ENCODE measurements at regions not wholly inside any gene's neighbourhood (a gene's known extent, or its start where the extent isn't known, plus 50 kb on each side); places are given as distances from the start of the nearest gene placed in this dataset.

DNA sequence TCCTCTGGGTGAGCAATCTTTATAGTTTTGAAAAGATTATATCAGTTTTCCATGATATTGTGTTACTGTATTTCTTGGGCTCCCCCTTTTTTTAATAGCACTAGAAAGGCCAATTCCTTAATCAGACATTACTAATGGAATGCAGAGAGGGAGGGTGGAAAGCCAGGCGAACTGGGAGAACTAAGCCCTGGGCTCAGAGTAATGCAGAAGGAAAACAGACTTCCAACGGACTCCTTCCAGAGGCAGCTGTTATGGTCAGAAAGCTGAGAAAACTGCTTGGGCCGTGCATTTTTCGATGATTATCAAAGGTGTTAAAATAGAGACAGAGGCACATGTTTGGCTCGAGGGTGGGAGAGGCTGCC lies 206.3 kb downstream of the FOXD2 start:
- H2AFZ ChIP-seq (ENCODE audit: low read length): no peak overlapping the region
- TF ChIP-seq, protein P1, sequence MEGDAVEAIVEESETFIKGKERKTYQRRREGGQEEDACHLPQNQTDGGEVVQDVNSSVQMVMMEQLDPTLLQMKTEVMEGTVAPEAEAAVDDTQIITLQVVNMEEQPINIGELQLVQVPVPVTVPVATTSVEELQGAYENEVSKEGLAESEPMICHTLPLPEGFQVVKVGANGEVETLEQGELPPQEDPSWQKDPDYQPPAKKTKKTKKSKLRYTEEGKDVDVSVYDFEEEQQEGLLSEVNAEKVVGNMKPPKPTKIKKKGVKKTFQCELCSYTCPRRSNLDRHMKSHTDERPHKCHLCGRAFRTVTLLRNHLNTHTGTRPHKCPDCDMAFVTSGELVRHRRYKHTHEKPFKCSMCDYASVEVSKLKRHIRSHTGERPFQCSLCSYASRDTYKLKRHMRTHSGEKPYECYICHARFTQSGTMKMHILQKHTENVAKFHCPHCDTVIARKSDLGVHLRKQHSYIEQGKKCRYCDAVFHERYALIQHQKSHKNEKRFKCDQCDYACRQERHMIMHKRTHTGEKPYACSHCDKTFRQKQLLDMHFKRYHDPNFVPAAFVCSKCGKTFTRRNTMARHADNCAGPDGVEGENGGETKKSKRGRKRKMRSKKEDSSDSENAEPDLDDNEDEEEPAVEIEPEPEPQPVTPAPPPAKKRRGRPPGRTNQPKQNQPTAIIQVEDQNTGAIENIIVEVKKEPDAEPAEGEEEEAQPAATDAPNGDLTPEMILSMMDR (conservative IDR thresholded peaks at IDR 0.05): no peak
- no peak overlapping the region for H2BK120ac ChIP-seq (ENCODE audit: low read depth, low read length, poor library complexity, severe bottlenecking)
- H4K91ac ChIP-seq (ENCODE audit: insufficient read length, low read depth, low read length): no peak overlapping the region
- no peak overlapping the region for H2BK15ac ChIP-seq (ENCODE audit: low read depth, low read length)
- H2AK5ac ChIP-seq (ENCODE audit: insufficient read length, low read length): no peak overlapping the region
- no peak for DNase-seq
- H3K14ac ChIP-seq (ENCODE audit: insufficient read depth, low read length): no peak overlapping the region
- H3K36me3 Mint-ChIP-seq (ENCODE audit: insufficient read depth in 1 of 3, low read depth in 3 of 3): no peaks in the 10 kb centered on the region
- H3K56ac ChIP-seq (ENCODE audit: insufficient read length, low read depth, low read length): no peak overlapping the region
- no peaks in the 10 kb centered on the region for H3K4me1 ChIP-seq (ENCODE audit: insufficient read depth, low read length)
- H3K9ac ChIP-seq (ENCODE audit: extremely low read depth, insufficient read length, low read length): no peak overlapping the region
- H3K4me3 Mint-ChIP-seq: no peak overlapping the region
- no peak overlapping the region for H3K27ac ChIP-seq (ENCODE audit: insufficient read length, low read depth, low read length)
- no peak overlapping the region for H4K8ac ChIP-seq (replicated peaks; ENCODE audit: insufficient read length, low read depth, low read length)
- WGBS (ENCODE audit: extremely low coverage, insufficient read length, low lambda C conversion rate): no CpG with 5 or more reads among the region's 5 CpGs
- no peak overlapping the region for H3T11ph ChIP-seq (ENCODE audit: low read length)
- H3K23ac ChIP-seq (ENCODE audit: insufficient read length, low read depth, low read length): no peak overlapping the region
- no peak overlapping the region for H3K4ac ChIP-seq (ENCODE audit: low read depth, low read length)
- peaks cover 29% of the 10 kb centered on the region for H3K27me3 Mint-ChIP-seq (ENCODE audit: low read depth)
- H3K4me2 ChIP-seq (ENCODE audit: insufficient read depth, insufficient read length, low read length): no peak overlapping the region
- H2BK20ac ChIP-seq (ENCODE audit: low read depth, low read length, poor library complexity, severe bottlenecking): no peak overlapping the region
- no peak overlapping the region for H3K27ac Mint-ChIP-seq
- no peaks in the 10 kb centered on the region; the same call in 1 of the 2 replicates for H3K27me3 ChIP-seq (ENCODE audit: insufficient read depth, low read length)
- no peak overlapping the region for H3K18ac ChIP-seq (ENCODE audit: insufficient read length, low read depth, low read length)
- H4K5ac ChIP-seq (ENCODE audit: insufficient read length, low read depth, low read length): no peak overlapping the region
- H3K9me3 ChIP-seq (ENCODE audit: control insufficient read depth, low read depth, low read length): no peaks in the 10 kb centered on the region
- H2BK5ac ChIP-seq (ENCODE audit: insufficient read length, low read length): no peak overlapping the region
- no peaks in the 10 kb centered on the region for H4K20me1 ChIP-seq (ENCODE audit: control insufficient read depth, insufficient read depth, insufficient read length)
- peaks cover 5% of the 10 kb centered on the region in 2 experiments; a peak in 2 of 4 replicates for H3K4me1 Mint-ChIP-seq
- H3K23me2 ChIP-seq (ENCODE audit: insufficient read length, low read depth, low read length, poor library complexity, severe bottlenecking): no peaks in the 10 kb centered on the region
- no peaks in the 10 kb centered on the region for H3K79me2 ChIP-seq (ENCODE audit: insufficient read depth, low read length)
- H2BK12ac ChIP-seq (ENCODE audit: insufficient read length, low read depth, low read length): no peak overlapping the region
- no peaks in the 10 kb centered on the region; a peak in 1 of 5 replicates for H3K9me3 Mint-ChIP-seq
- H3K79me1 ChIP-seq (ENCODE audit: insufficient read depth, low read depth, low read length, poor library complexity, severe bottlenecking): no peaks in the 10 kb centered on the region

Data from H9 (cell line).